SK-N-MC (cell line): ENCODE measurements at regions not wholly inside any gene's neighbourhood (a gene's known extent, or its start where the extent isn't known, plus 50 kb on each side); places are given as distances from the start of the nearest gene placed in this dataset.

Source experiments
- EZH2 ChIP-seq: fragments of 200-600 bp; sonication (generic); IDR thresholded peaks from one replicate; pipeline ENCODE4 v1.6.1; 2017; ENCODE audit warnings: antibody characterized with exemption
- FOXP2 ChIP-seq: optimal IDR thresholded peaks from 2 replicates; pipeline ENCODE3; 2011; ENCODE audit warnings: mild to moderate bottlenecking, moderate library complexity; ENCODE audit not compliant: insufficient read depth; ENCODE audit errors: extremely low read length, control extremely low read depth
- POLR2AphosphoS5 ChIP-seq: IDR thresholded peaks from 2 replicates; pipeline ENCODE4 v1.6.1; 2012; ENCODE audit warnings: mild to moderate bottlenecking, low read depth, low read length, borderline replicate concordance

- TF ChIP-seq EZH2: no peak
- no peak for TF ChIP-seq POLR2AphosphoS5
- no peak for TF ChIP-seq FOXP2
These were observed 413.0 kb downstream of the TSHZ3 start for GRCh38 chr19:30936276-30936675.
